Left renal cortex interstitium (tissue), 4 donors: ENCODE measurements at regions not wholly inside any gene's neighbourhood (a gene's known extent, or its start where the extent isn't known, plus 50 kb on each side); places are given as distances from the start of the nearest gene placed in this dataset.
"Not testable (repeated sequence)": the region's sequence is repeated elsewhere in the genome, so short reads cannot be mapped to it uniquely, and the experiment has no call there.

Experiments
- DNase-seq, 4 donors: peaks; one replicate each; pipeline ENCODE4 v3.0.0-alpha.2; 2013; ENCODE audit warnings: low read depth in 4 of 4, low spot score in 2 of 4, missing footprints in 1 of 4

- DNase-seq, result no peak
Measured at GRCh38 chr21:36245649-36246048, 74.3 kb upstream of the MORC3 start.

GRCh38 chr21:36246080-36246631, 73.8 kb upstream of the MORC3 start:
- peak in 1 of 4 donors; percentile 12 for DNase-seq

DNA sequence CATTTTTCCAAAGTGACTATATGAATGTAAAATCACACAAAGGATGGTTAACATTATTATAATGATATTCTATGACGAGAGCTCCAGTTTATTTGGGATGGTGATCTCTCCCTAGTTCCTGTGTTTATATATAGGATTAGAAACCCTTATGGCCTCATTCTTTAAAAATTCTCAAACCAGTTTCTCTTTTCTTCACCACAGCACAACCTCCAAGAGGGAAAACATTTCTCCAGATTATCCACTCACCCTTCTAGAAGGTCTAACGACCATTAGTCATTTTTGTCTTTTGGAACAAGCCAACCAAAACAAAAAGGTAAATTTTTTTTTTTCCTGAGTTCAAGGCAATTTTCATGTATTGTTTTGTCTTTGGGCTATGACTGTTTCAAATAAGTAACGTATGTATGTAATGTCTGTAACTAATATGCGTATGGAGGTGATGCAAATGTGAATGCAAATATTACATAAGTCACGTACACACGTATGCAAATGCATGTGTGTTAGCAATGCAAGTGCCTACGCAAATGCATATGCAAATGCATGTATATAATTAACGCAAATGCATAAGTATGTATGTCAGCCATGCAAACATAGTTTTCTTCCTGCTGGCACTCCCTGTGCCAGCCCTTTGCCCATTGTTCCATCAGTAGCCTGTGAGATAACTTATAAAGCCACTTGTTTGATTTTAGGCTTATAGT, 72.5 kb upstream of the MORC3 start:
- DNase-seq, result no peak

GRCh38 chr21:36249576-36250422, 70.2 kb upstream of the MORC3 start:
- DNase-seq, result no peak

DNA sequence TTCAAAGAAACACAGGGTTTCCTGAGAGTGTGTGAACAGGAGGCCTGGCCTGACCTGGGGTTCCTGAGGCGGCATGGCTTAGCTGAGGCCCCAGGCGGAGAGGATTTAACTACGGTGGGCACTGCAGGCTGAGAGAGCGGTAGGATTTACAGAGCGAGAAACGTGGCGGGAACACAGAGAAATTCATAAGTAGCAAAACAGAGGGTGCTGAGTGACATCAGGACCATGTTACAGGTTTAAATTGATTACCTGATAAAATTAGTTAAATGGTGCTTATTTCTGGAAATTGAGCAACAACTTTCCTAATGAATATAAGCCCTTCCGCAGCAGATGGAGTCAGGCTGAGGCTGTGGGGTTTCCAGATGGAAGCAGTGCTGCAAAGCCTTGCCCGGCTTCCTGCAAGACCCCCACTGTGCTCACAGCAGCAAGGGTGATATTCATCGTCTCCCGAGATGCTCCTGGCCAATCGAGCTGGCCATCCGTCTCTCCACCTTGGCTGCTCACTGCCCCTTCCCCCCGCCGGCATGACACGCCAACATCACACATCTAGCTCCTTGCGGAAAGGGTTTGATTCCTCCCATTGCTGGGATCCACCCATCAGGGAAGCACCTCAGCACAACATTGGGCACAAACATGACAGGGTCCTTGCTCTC, 69.4 kb upstream of the MORC3 start:
- DNase-seq, result no peak

DNA sequence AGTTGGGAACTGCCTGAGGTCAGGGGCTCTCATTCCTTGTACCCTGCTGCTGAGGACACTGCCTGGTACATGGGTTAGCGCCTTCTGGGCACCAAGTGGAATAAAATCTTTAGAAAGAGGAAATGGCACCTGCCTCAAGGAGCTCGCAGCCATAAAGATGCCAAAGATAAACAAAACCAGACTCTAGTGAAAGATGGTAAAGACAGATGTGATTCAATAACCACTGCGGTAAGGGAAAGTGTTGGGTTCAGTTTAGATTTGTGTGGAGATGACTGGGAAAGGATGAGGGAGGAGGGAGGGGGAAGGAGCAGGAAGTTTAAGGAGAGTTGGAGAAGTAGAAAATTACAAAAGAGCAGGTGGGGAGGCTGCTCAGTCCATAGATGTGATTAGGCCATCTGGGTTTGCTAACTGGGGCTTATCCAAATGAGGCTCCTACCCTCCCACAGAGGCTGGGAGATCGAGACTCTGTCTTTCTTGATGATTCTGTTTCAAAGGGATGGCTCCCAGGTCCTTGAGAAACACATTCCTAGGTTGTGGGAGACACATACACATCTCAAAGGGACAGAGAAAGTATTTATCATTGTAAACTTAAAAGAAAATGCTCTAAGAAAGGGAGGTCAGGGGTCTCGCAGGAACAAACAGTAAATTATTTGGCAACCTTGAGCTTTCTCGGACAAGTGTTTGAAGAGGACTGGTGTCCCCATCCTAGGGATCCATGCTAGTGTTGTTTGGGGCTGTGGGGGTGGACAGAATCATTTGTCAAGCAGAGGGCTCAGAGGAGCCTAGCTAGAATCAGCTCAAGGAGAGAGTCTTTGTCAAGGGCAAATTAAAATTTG, 65.7 kb upstream of the MORC3 start:
- DNase-seq, result no peak

- no peak for DNase-seq
Measured at GRCh38 chr21:36255663-36256062, 64.3 kb upstream of the MORC3 start.

DNA sequence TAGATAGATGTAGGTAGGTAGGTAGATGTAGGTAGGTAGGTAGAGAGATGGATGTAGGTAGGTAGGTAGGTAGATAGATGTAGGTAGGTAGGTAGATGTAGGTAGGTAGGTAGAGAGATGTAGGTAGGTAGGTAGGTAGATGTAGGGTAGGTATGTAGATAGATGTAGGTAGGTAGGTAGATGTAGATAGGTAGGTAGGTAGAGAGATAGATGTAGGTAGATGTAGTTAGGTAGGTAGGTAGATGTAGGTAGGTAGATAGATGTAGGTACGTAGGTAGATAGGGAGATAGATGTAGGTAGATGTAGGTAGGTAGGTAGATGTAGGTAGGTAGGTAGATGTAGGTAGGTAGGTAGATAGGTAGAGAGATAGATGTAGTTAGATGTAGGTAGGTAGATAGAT, 62.3 kb upstream of the MORC3 start:
- no peak for DNase-seq

GRCh38 chr21:36260030-36260787, 59.8 kb upstream of the MORC3 start:
- peak; percentile 48 to 82 (median 75) for DNase-seq

- DNase-seq, result no peak
Measured at GRCh38 chr21:36260802-36261201, 59.2 kb upstream of the MORC3 start.

DNA sequence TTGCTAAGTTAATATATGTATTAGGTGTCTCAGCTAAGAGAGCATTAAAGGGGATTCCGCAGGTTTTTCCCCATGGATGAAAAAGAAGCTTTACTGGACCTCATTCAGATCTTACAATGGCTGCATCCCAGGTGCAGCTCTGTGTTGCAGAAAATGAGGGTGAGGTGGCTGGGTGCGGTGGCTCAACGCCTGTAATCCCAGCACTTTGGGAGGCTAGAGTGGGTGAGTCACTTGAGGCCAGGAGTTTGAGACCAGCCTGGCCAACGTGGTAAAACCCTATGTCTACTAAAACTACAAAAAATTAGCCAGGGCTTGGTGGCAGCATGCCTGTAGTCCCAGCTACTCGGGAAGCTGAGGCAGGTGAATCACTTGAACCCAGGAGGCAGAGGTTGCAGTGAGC, 58.5 kb upstream of the MORC3 start:
- DNase-seq, result no peak

DNA sequence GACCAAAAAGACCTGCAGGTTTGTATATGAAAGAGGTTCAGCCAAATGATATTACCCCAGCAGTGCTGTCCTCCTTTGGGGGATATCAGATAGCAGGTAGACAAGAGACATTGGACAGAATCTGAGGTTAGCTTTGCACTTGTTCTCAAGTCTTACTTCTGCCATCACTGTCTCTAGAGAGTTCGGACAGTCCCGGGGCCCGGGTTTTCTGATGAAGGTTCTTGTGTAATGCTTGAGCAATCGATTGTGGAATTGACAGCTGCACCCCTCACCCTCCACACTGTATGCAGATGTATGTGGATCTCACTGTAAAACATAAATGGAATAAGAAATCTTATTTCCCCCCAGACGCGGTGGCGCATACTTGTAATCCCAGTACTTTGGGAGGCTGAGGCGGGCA, 56.2 kb upstream of the MORC3 start:
- no peak for DNase-seq

DNA sequence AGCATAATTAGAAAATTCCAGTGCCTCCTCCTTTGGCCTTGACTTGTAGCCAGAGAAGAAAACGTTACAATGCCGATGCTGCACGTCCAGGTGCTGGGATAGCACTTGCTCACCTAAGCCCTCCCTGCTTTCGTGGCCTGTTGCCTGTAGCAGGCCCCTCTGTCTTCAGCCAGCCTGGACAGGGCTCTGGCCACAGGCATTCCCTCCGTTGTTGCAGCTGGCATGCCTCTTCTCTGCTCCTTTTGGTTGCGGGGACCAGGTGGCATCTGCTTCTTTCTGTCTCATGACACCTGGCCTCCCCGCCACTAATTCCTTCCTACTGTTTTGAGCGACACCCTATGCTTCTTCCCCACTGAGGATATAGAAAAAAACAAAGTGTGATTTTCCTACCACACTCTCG, 54.6 kb upstream of the MORC3 start:
- no peak for DNase-seq

GRCh38 chr21:36267828-36268227, 52.2 kb upstream of the MORC3 start:
- not testable (repeated sequence) for DNase-seq

GRCh38 chr21:36268264-36268663, 51.7 kb upstream of the MORC3 start:
- DNase-seq, result not testable (repeated sequence)
